Immature natural killer cell (primary cell): ENCODE measurements at regions not wholly inside any gene's neighbourhood (a gene's known extent, or its start where the extent isn't known, plus 50 kb on each side); places are given as distances from the start of the nearest gene placed in this dataset.

ENCODE experiments used
- DNase-seq, 3 donors: peaks; one replicate each; pipeline ENCODE4 v3.0.0; 2022; ENCODE audit warnings: mixed read lengths in 1 of 3
- H3K27ac Mint-ChIP-seq, 6 donors: one replicate each; pipeline ENCODE4 v1.8.0; 2020; ENCODE audit warnings: mixed read lengths in 6 of 6, mild to moderate bottlenecking in 5 of 6, inconsistent platforms in 4 of 6, moderate library complexity in 3 of 6
- H3K27me3 Mint-ChIP-seq, 3 donors: one replicate each; pipeline ENCODE4 v1.8.0; 2020 to 2021; ENCODE audit warnings: low read depth in 3 of 3, mild to moderate bottlenecking in 3 of 3, mixed read lengths in 3 of 3, moderate library complexity in 3 of 3, inconsistent platforms in 1 of 3
- H3K36me3 Mint-ChIP-seq, 3 donors: one replicate each; pipeline ENCODE4 v1.8.0; 2020; ENCODE audit warnings: mixed read lengths in 3 of 3, inconsistent platforms in 2 of 3, mild to moderate bottlenecking in 2 of 3
- H3K4me1 Mint-ChIP-seq, 2 donors: one replicate each; pipeline ENCODE4 v1.8.0; 2020; ENCODE audit warnings: inconsistent platforms in 2 of 2, mild to moderate bottlenecking in 2 of 2, mixed read lengths in 2 of 2, moderate library complexity in 1 of 2
- H3K4me3 Mint-ChIP-seq, 5 donors: one replicate each; pipeline ENCODE4 v1.8.0; 2020; ENCODE audit warnings: mild to moderate bottlenecking in 5 of 5, mixed read lengths in 5 of 5, inconsistent platforms in 3 of 5, moderate library complexity in 3 of 5
- H3K9me3 Mint-ChIP-seq, 6 donors: one replicate each; pipeline ENCODE4 v1.8.0; 2020; ENCODE audit warnings: mild to moderate bottlenecking in 6 of 6, mixed read lengths in 6 of 6, inconsistent platforms in 4 of 6, moderate library complexity in 3 of 6

DNA sequence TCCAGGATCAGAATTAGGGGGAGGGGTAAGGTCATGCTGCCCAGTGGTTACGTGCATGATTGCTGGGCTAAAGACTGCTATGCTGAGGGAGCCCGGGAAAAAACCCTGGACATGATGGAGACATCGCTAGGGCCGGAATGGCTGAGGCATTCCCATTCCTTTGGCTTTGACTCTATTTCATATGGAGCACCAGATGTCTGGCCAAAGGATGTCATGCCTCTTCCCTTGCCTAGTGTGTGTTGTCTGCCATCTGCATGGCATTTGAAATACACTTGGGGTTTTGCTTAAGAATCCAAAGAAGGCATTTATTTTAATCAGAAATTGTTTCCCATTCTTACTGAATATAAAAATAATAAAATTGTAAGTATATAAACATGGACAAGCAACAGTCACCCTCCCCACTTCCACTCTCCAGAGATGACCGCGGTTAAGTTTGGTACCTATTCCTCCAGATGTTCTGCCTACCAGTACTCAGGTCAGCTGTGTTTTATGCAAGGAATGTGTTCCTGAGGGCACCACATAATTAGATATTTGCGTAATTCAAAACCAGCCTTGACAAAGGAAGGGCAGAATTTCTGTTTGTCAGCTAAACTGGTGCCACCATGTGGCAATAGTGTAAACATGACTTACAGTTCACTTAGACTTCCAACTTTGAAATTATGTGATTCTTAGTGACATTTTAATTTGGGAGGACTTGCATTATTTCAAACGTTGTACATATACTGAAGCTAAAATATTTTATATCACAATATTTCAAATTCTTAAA, 105.9 kb downstream of the CT47B1 start:
- no peak overlapping the region for H3K27ac Mint-ChIP-seq
- no peaks in the 10 kb centered on the region for H3K36me3 Mint-ChIP-seq
- H3K9me3 Mint-ChIP-seq, result no peaks in the 10 kb centered on the region
- peaks cover 0 to 1% (median 0%) of the 10 kb centered on the region in 3 donors for H3K27me3 Mint-ChIP-seq
- DNase-seq, result peak in 1 of 3 donors; percentile 2
- H3K4me1 Mint-ChIP-seq, result no peaks in the 10 kb centered on the region
- H3K4me3 Mint-ChIP-seq, result no peak overlapping the region

DNA sequence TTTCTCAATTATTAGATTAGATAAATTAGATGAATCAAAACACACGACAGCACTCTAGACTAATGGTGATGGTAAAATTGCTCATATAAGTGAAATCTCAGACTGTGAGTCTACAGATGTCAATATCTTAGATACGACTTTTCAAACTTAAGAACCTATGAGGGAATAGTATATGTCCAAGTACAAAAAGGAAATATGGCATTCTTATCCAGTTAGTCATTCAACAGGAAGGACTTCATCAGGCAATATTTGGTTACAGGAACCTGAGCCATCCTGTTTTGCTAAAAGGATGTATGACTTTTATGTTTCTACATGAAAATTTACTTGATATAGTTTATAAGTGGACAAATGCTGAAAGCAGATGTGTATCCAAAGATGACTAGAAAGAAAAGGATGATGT, 107.0 kb downstream of the CT47B1 start:
- H3K4me1 Mint-ChIP-seq, result no peaks in the 10 kb centered on the region
- no peak overlapping the region for H3K4me3 Mint-ChIP-seq
- no peaks in the 10 kb centered on the region for H3K36me3 Mint-ChIP-seq
- H3K9me3 Mint-ChIP-seq, result no peaks in the 10 kb centered on the region
- no peak overlapping the region for H3K27ac Mint-ChIP-seq
- DNase-seq, result no peak
- H3K27me3 Mint-ChIP-seq, result peaks cover 0 to 1% (median 0%) of the 10 kb centered on the region in 3 donors

DNA sequence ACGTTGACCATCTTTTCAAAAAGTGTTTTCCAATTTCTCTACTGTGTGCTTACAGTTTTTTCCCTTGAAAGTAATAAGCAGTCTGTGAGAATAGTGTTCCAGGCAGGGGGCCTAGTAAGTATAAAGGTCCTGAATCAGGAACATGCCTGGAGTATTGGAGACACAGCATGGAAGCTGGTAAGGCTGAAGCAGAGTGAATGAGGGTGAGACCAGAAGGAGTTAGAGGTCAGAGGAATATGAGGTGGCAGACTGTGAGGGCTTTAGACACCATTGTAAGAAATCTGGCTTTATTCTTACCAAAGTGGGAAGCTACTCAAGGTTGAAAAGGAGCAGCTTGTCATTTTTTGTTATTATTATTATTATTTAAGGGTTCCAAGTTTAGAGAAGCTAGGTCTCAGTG, 107.4 kb downstream of the CT47B1 start:
- H3K36me3 Mint-ChIP-seq, result no peaks in the 10 kb centered on the region
- no peak for DNase-seq
- no peaks in the 10 kb centered on the region for H3K9me3 Mint-ChIP-seq
- H3K27me3 Mint-ChIP-seq, result peaks cover 0 to 1% (median 0%) of the 10 kb centered on the region in 3 donors
- H3K4me3 Mint-ChIP-seq, result no peak overlapping the region
- H3K4me1 Mint-ChIP-seq, result no peaks in the 10 kb centered on the region
- H3K27ac Mint-ChIP-seq, result no peak overlapping the region

DNA sequence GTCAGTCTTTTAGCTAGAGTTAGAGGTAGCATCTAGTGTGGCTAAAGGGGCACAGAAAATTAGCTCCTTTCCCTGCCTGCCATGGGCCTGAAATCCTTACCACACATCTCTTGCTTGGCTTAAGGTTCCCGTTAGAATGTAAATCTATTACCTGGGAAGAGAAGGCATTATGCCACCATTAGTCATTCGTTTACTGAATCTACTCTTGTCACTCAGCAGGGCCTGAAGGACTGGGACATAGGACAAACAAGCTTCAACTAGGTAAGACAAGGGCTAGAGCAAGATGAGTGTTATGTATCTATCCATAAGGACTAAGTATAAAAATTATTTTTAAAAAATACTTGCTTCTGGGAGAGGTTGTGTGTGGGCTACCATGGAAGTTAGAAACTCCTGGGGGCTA, 112.4 kb downstream of the CT47B1 start:
- no peak overlapping the region for H3K27ac Mint-ChIP-seq
- no peak for DNase-seq
- H3K36me3 Mint-ChIP-seq, result no peaks in the 10 kb centered on the region
- no peak overlapping the region for H3K4me3 Mint-ChIP-seq
- H3K9me3 Mint-ChIP-seq, result no peaks in the 10 kb centered on the region
- no peaks in the 10 kb centered on the region for H3K4me1 Mint-ChIP-seq
- H3K27me3 Mint-ChIP-seq, result peaks cover 0 to 4% (median 1%) of the 10 kb centered on the region in 3 donors

DNA sequence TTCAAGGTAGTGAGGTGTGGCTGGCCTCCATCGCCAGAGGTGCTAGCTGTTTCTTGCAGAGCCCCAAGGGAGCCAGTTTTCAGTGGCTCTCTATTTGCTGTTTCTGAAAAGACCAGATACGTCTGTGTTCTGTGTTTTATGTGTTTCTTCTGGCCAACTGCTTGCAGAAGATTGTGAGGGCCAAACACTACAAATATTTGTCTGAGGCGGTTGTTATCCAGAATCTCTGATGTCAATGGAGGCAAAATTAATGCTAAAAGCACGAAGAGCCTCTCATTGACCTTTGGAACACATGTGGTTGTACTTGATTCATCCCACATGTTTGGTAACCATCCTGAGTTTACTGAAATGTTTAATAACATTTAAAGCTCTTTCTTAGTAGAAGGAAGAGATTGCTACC, 113.9 kb downstream of the CT47B1 start:
- Mint-ChIP-seq H3K9me3 (no peaks in the 10 kb centered on the region), H3K4me3 (no peak overlapping the region), H3K4me1 (no peaks in the 10 kb centered on the region), H3K27ac (no peak overlapping the region), H3K27me3 (peaks cover 0 to 9% (median 2%) of the 10 kb centered on the region in 3 donors), H3K36me3 (no peaks in the 10 kb centered on the region)
- no peak for DNase-seq

DNA sequence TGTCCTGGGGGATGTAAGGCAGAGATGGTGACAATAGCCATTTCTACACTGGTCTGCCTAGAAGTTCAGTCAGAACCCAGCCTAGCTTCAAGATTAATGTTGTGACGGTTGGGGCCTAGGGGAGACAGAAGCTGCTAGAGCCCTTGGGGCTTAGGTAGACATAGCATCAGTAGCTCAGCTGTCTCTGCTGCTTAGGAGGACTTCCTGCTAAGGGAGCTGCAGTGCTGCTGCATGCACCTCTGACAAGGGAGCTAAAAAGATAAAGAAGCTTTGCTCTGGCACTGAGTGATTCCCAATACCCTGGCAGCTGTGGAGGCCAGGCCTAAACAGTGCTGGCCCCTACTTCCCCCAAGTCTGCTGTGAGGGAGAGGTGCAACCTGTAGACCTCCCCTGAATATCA, 116.0 kb downstream of the CT47B1 start:
- H3K27me3 Mint-ChIP-seq, result peaks cover 0 to 9% (median 2%) of the 10 kb centered on the region in 3 donors
- no peak overlapping the region for H3K27ac Mint-ChIP-seq
- H3K9me3 Mint-ChIP-seq, result no peaks in the 10 kb centered on the region
- H3K4me1 Mint-ChIP-seq, result no peaks in the 10 kb centered on the region
- no peaks in the 10 kb centered on the region for H3K36me3 Mint-ChIP-seq
- H3K4me3 Mint-ChIP-seq, result no peak overlapping the region
- DNase-seq, result no peak

DNA sequence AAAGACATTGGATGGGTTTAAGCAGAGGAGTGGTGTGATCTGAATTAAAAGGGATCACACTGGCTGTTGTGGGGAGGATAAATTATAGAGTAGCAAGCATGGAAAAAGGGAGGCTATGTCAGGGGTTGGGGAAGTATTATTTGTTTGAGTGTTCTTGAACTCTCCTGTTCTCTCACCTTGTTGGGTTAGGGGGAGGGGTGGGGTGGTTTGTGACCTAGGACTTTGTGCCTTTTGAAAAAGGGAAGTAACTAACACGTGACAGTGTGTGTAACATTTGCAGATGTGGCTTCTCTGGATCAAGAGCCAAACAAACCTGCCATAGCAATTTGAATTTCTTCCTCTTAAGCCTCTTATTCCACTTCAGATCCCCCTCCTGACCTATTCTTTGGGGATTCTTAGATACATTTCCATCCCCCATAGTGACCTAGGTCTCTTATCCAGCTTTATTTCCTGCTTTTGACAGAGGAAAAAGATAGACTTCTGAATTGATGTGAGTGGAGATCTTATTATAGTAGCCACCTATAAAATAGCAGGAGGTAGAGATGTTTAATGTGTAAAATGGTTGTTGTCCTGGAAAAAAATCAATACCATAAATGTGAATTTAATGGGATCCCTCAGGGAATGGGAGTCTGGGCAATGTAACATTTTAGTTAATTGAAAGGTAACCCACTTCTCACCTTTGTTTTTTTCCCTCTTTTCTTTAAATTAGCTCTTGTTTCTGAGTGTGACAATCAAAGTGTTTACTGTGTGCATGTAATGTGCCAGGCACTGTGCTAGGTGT, 120.4 kb downstream of the CT47B1 start:
- Mint-ChIP-seq H3K27me3 (peaks cover 0 to 7% (median 5%) of the 10 kb centered on the region in 3 donors), H3K4me3 (no peak overlapping the region), H3K4me1 (no peaks in the 10 kb centered on the region), H3K27ac (no peak overlapping the region), H3K36me3 (no peaks in the 10 kb centered on the region), H3K9me3 (no peaks in the 10 kb centered on the region)
- DNase-seq, result no peak

DNA sequence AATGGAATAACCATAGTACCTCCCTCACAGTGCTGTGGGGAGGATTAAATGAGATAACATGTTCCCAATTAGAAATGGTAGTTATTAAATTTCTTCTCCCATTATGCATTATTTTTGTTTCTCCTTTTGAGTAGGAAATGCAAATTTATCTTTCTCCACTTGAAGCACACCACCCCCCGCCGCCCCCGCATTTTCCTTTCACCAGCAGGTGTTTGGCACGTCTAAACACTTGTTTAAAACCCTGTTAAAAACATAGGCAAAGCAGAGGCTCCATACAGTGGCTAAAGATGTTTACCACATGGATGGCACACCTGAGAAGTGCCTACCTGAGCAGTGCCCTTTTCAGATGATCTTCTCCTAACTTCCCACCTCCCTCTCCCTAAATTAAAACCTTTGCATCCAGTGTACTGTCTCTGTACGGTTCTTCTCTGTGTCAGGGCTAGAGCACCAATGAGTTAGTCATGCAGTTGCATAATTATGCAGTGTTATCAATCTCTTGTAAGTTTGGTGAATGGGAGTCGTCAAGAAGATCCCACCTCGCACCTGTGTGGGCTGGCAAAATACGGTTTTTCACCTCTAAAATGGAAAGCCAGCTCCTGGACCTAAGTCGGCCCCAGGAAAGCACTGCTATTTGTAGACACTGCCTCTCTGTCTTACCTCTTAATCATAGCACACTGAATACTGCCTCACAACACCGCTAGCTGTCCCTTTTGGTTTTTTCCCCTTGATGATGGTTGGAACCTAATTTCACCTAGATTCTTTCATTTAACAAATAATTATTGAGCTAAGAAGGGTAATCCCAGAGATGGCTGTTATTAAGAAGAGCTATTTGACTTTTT, 122.0 kb downstream of the CT47B1 start:
- Mint-ChIP-seq H3K4me1 (no peaks in the 10 kb centered on the region), H3K27ac (no peak overlapping the region), H3K27me3 (peaks cover 0 to 7% (median 5%) of the 10 kb centered on the region in 3 donors), H3K4me3 (no peak overlapping the region), H3K36me3 (no peaks in the 10 kb centered on the region), H3K9me3 (no peaks in the 10 kb centered on the region)
- DNase-seq, result no peak

DNA sequence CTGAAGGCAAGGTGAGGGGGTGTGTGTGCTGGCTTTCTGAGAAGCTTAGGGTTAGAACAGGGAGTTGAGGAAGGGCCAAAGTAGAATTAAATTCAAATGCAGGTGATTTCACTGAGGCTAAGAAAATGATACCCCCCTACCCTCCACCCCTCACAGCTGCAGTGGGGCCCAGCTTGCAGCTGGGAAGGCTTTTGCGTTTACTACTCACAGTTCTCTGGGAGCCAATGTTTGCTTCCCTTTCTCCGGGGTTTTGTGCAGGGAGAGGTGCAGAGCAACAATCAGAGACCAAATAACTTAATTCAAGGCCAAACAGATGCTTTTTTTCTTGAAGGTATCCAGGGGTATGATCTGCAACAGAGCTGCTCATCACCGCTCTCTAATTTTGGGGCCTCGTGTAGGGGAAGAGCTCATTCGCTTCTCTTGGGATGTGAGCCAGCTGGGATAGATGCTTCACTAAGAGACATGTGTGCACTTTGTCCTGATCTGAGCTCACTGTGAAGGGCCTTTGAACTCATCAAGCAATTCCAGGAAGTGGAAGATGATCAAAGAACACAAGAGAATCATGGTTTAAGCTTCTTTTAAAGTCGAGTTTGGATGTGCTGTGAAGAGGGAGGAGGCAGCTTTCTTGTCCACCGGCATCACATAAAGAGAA, 122.7 kb upstream of the C1GALT1C1 start:
- peaks cover 0 to 5% (median 0%) of the 10 kb centered on the region in 3 donors for H3K27me3 Mint-ChIP-seq
- no peaks in the 10 kb centered on the region for H3K4me1 Mint-ChIP-seq
- H3K9me3 Mint-ChIP-seq, result no peaks in the 10 kb centered on the region
- H3K4me3 Mint-ChIP-seq, result no peak overlapping the region
- H3K36me3 Mint-ChIP-seq, result no peaks in the 10 kb centered on the region
- H3K27ac Mint-ChIP-seq, result no peak overlapping the region
- DNase-seq, result no peak

DNA sequence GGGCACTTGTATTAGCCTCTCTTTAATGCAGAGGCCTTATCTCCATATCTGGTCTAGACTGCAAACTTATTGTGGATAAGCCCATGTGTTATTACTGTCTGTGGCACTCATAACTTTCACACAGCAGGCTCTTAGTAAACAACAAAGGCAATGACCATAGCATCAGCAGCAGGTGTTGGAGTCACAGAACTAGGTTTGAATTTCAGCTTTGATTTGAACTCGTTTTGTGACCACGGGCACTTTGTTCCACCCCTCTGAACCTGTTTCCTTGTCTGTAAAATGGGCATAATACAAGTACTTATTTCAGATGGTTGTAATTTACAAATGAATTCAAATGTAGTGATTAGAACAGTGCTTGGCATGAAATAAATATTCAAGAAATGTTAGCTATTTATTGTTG, 121.8 kb upstream of the C1GALT1C1 start:
- no peak for DNase-seq
- no peak overlapping the region for H3K4me3 Mint-ChIP-seq
- H3K27me3 Mint-ChIP-seq, result peaks cover 0 to 4% (median 0%) of the 10 kb centered on the region in 3 donors
- no peaks in the 10 kb centered on the region for H3K4me1 Mint-ChIP-seq
- no peaks in the 10 kb centered on the region for H3K9me3 Mint-ChIP-seq
- no peak overlapping the region for H3K27ac Mint-ChIP-seq
- H3K36me3 Mint-ChIP-seq, result no peaks in the 10 kb centered on the region

DNA sequence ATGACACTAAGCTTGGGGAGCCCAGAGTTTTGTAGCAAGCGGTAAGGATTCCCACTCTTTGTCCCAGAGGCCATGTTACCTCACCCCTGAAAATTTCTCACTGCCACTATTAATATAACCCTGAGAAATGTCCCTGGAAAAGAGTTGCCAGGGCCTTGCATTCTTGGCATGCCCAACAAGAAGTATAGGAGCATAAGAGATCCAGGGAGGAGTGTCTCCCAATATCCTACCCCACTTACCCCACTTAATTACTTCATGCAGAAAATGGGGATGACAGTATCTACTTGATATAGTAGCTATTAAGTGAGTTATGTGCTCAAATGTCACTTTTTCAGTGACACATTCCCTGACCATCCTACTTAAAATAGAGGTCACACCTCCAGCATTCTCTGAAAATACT, 120.5 kb upstream of the C1GALT1C1 start:
- Mint-ChIP-seq H3K4me3 (no peak overlapping the region), H3K36me3 (no peaks in the 10 kb centered on the region), H3K9me3 (no peaks in the 10 kb centered on the region), H3K27ac (no peak overlapping the region), H3K27me3 (peaks cover 0 to 4% (median 0%) of the 10 kb centered on the region in 3 donors), H3K4me1 (no peaks in the 10 kb centered on the region)
- DNase-seq, result no peak

DNA sequence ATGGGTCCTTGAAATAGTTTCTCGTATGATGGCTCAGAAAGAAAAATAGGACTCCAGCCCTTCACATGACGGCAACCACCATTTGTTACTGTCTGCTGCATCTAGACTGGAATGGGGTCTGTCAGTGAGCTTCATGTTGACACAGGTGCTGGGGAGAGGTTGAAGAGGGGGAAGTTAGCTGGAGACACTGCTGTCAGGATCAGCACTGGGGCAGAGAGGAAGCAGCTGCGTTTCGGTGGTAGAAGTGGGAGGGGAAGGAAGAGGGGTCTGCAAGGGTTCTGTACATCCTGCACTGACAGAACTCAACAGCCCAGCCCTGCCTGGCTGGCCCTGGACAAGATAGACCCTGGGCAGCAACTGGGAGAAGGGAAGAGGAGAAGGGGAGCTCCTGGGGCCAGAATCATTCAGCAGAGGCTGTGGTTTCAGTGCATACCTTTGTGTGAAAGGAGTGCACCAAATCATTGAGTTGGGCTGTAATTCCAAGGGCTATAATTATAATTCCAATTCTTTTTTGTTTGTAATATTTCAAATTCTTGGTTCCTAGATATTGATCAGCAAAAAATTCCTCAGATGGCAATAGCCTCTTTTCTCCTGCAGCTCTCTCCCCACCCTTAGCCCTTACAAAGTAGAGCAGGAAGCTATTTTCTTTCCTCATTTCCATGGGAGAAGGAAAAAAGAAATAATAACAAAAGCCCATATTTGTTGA, 119.4 kb upstream of the C1GALT1C1 start:
- Mint-ChIP-seq H3K36me3 (no peaks in the 10 kb centered on the region), H3K4me1 (no peaks in the 10 kb centered on the region), H3K9me3 (peaks cover 0 to 1% (median 0%) of the 10 kb centered on the region in 6 donors), H3K4me3 (no peak overlapping the region), H3K27me3 (peaks cover 0 to 6% (median 0%) of the 10 kb centered on the region in 3 donors), H3K27ac (no peak overlapping the region)
- no peak for DNase-seq

DNA sequence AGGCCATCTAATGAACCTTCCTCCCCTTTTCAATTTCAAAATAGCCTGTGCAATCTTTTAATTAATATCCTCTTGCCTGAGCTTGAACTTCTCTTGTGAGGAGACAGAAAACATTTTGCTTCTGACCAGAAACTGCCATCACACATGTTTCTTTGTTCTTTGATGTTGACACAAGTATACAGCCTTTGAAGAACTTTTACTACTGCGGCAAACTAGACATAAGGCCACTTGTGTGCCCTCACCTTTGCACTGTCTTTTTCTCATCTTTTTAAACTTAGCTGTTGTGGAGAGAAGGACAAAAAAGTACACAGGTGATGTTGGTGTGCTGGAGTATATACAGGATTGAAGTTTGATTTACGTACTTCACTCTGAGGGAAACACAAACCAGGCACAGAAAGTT, 116.3 kb upstream of the C1GALT1C1 start:
- no peak overlapping the region for H3K27ac Mint-ChIP-seq
- peaks cover 0 to 1% (median 0%) of the 10 kb centered on the region in 6 donors for H3K9me3 Mint-ChIP-seq
- H3K4me1 Mint-ChIP-seq, result no peaks in the 10 kb centered on the region

More for the DNA sequence above, 116.3 kb upstream of the C1GALT1C1 start:
- H3K36me3 Mint-ChIP-seq, result no peaks in the 10 kb centered on the region
- peaks cover 0 to 4% (median 2%) of the 10 kb centered on the region in 3 donors for H3K27me3 Mint-ChIP-seq
- no peak for DNase-seq
- H3K4me3 Mint-ChIP-seq, result no peak overlapping the region
